ENCODE measurements at regions not wholly inside any gene's neighbourhood (a gene's known extent, or its start where the extent isn't known, plus 50 kb on each side); places are given as distances from the start of the nearest gene placed in this dataset.

GRCh38 chr10:53702489-53702888, 929.9 kb upstream of the MBL2 start:
- Mint-ChIP-seq H3K4me1 (ENCODE audit: low read depth, unreplicated experiment) (no peaks in the 10 kb centered on the region), H3K9me3 (ENCODE audit: low read depth, unreplicated experiment) (no peaks in the 10 kb centered on the region), H3K27ac (ENCODE audit: unreplicated experiment) (no peak overlapping the region), H3K36me3 (ENCODE audit: insufficient read depth, unreplicated experiment) (no peaks in the 10 kb centered on the region), H3K4me3 (ENCODE audit: low read depth, unreplicated experiment) (no peak overlapping the region), H3K27me3 (ENCODE audit: unreplicated experiment) (no peaks in the 10 kb centered on the region)
- intact Hi-C loops (cut with micrococcal nuclease; ENCODE audit: unreplicated experiment), result no loop called here
- no TSS peak for BruUV-seq (replicated peaks)
- no peak for DNase-seq
- CTCF ChIA-PET, result no interaction called here
- TF ChIP-seq, protein P1, sequence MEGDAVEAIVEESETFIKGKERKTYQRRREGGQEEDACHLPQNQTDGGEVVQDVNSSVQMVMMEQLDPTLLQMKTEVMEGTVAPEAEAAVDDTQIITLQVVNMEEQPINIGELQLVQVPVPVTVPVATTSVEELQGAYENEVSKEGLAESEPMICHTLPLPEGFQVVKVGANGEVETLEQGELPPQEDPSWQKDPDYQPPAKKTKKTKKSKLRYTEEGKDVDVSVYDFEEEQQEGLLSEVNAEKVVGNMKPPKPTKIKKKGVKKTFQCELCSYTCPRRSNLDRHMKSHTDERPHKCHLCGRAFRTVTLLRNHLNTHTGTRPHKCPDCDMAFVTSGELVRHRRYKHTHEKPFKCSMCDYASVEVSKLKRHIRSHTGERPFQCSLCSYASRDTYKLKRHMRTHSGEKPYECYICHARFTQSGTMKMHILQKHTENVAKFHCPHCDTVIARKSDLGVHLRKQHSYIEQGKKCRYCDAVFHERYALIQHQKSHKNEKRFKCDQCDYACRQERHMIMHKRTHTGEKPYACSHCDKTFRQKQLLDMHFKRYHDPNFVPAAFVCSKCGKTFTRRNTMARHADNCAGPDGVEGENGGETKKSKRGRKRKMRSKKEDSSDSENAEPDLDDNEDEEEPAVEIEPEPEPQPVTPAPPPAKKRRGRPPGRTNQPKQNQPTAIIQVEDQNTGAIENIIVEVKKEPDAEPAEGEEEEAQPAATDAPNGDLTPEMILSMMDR (IDR thresholded peaks at IDR 0.05; ENCODE audit: unreplicated experiment), result no peak

GRCh38 chr10:53701213-53701612, 928.6 kb upstream of the MBL2 start:
- intact Hi-C loops (cut with micrococcal nuclease; ENCODE audit: unreplicated experiment), result no loop called here
- Mint-ChIP-seq H3K4me1 (ENCODE audit: low read depth, unreplicated experiment) (no peaks in the 10 kb centered on the region), H3K27me3 (ENCODE audit: unreplicated experiment) (no peaks in the 10 kb centered on the region), H3K36me3 (ENCODE audit: insufficient read depth, unreplicated experiment) (no peaks in the 10 kb centered on the region), H3K9me3 (ENCODE audit: low read depth, unreplicated experiment) (no peaks in the 10 kb centered on the region), H3K4me3 (ENCODE audit: low read depth, unreplicated experiment) (no peak overlapping the region), H3K27ac (ENCODE audit: unreplicated experiment) (no peak overlapping the region)
- CTCF ChIA-PET, result no interaction called here
- DNase-seq, result no peak
- no TSS peak for BruUV-seq (replicated peaks)
- TF ChIP-seq, protein P1 (IDR thresholded peaks at IDR 0.05; ENCODE audit: unreplicated experiment), result no peak

- no TSS peak for BruUV-seq (replicated peaks)
- CTCF ChIA-PET, result no interaction called here
- no peak overlapping the region for H3K27ac Mint-ChIP-seq (ENCODE audit: unreplicated experiment)
- TF ChIP-seq, protein P1 (IDR thresholded peaks at IDR 0.05; ENCODE audit: unreplicated experiment), result no peak
- no peaks in the 10 kb centered on the region for H3K9me3 Mint-ChIP-seq (ENCODE audit: low read depth, unreplicated experiment)
- no peak for DNase-seq
- H3K4me1 Mint-ChIP-seq (ENCODE audit: low read depth, unreplicated experiment), result no peaks in the 10 kb centered on the region
- intact Hi-C loops (cut with micrococcal nuclease; ENCODE audit: unreplicated experiment), result no loop called here
- H3K36me3 Mint-ChIP-seq (ENCODE audit: insufficient read depth, unreplicated experiment), result no peaks in the 10 kb centered on the region
- H3K27me3 Mint-ChIP-seq (ENCODE audit: unreplicated experiment), result no peaks in the 10 kb centered on the region
- no peak overlapping the region for H3K4me3 Mint-ChIP-seq (ENCODE audit: low read depth, unreplicated experiment)
These were observed 927.7 kb upstream of the MBL2 start for GRCh38 chr10:53700278-53700677.

- no peaks in the 10 kb centered on the region for H3K27me3 Mint-ChIP-seq (ENCODE audit: unreplicated experiment)
- no peaks in the 10 kb centered on the region for H3K36me3 Mint-ChIP-seq (ENCODE audit: insufficient read depth, unreplicated experiment)
- no peaks in the 10 kb centered on the region for H3K9me3 Mint-ChIP-seq (ENCODE audit: low read depth, unreplicated experiment)
- DNase-seq, result no peak
- CTCF ChIA-PET, result no interaction called here
- no peak overlapping the region for H3K27ac Mint-ChIP-seq (ENCODE audit: unreplicated experiment)
- intact Hi-C loops (cut with micrococcal nuclease; ENCODE audit: unreplicated experiment), result no loop called here
- no TSS peak for BruUV-seq (replicated peaks)
- no peaks in the 10 kb centered on the region for H3K4me1 Mint-ChIP-seq (ENCODE audit: low read depth, unreplicated experiment)
- no peak overlapping the region for H3K4me3 Mint-ChIP-seq (ENCODE audit: low read depth, unreplicated experiment)
- TF ChIP-seq, protein P1 (IDR thresholded peaks at IDR 0.05; ENCODE audit: unreplicated experiment), result no peak
These were observed 927.1 kb upstream of the MBL2 start for GRCh38 chr10:53699684-53700083.

GRCh38 chr10:53699231-53699630, 926.6 kb upstream of the MBL2 start:
- no peaks in the 10 kb centered on the region for H3K27me3 Mint-ChIP-seq (ENCODE audit: unreplicated experiment)
- no peaks in the 10 kb centered on the region for H3K36me3 Mint-ChIP-seq (ENCODE audit: insufficient read depth, unreplicated experiment)
- H3K9me3 Mint-ChIP-seq (ENCODE audit: low read depth, unreplicated experiment), result no peaks in the 10 kb centered on the region
- H3K4me1 Mint-ChIP-seq (ENCODE audit: low read depth, unreplicated experiment), result no peaks in the 10 kb centered on the region
- intact Hi-C loops (cut with micrococcal nuclease; ENCODE audit: unreplicated experiment), result no loop called here
- CTCF ChIA-PET, result no interaction called here
- no peak overlapping the region for H3K27ac Mint-ChIP-seq (ENCODE audit: unreplicated experiment)
- H3K4me3 Mint-ChIP-seq (ENCODE audit: low read depth, unreplicated experiment), result no peak overlapping the region
- TF ChIP-seq, protein P1 (IDR thresholded peaks at IDR 0.05; ENCODE audit: unreplicated experiment), result no peak
- no peak for DNase-seq
- no TSS peak for BruUV-seq (replicated peaks)

All from Calu3 (cell line).